ENCODE measurements at regions not wholly inside any gene's neighbourhood (a gene's known extent, or its start where the extent isn't known, plus 50 kb on each side); places are given as distances from the start of the nearest gene placed in this dataset.
A peak's percentile ranks its signal among the peaks of the same experiment; 100 is the strongest.

DNA sequence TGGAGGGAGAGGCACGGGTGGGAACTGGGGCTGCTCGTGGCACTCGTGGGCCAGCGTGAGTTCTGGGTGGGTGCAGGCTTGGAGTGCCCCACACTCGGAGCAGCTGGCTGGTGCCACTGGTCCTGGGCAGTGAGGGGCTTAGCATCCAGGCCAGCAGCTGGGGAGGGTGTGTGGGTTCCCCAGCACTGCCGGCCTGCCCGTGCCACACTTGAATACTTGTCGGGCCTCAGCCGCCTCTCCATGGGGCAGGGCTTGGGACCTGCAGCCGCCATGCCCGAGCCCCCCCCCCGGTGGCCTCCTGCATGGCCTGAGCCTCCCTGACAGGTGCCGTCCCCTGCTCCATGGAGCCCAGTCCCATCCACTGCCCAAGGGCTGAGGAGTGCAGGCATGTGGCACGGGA, 207.2 kb downstream of the CD109 start:
- Histone ChIP-seq H2BK15ac (replicated peaks; ENCODE audit: low read depth) (no peak overlapping the region), H4K5ac (ENCODE audit: low read length) (no peak overlapping the region), H3K36me3 (ENCODE audit: control insufficient read depth, insufficient read depth, low read length) (no peaks in the 10 kb centered on the region), H3K18ac (ENCODE audit: low read length) (no peak overlapping the region), H3K79me2 (ENCODE audit: control insufficient read depth, insufficient read depth, low read length) (no peaks in the 10 kb centered on the region), H3K23ac (ENCODE audit: low read length) (no peak overlapping the region), H3K4ac (ENCODE audit: low read depth, low read length) (no peak overlapping the region), H2BK5ac (ENCODE audit: low read length) (no peak overlapping the region), H4K8ac (ENCODE audit: low read depth, low read length) (no peak overlapping the region), H3K27me3 (ENCODE audit: insufficient read depth, low read length, poor library complexity) (no peaks in the 10 kb centered on the region), H3K4me2 (ENCODE audit: low read length) (no peak overlapping the region), H2AK5ac (ENCODE audit: low read length) (no peak overlapping the region), H3K56ac (ENCODE audit: low read length) (no peak overlapping the region), H3K27ac (ENCODE audit: low read depth, low read length) (no peak overlapping the region), H2BK120ac (ENCODE audit: low read depth, low read length) (no peak overlapping the region), H3K4me3 (ENCODE audit: low read length) (no peak overlapping the region), H3K4me1 (ENCODE audit: control insufficient read depth, low read depth, low read length) (no peaks in the 10 kb centered on the region), H3K9ac (ENCODE audit: low read length) (no peak overlapping the region), H3K79me1 (ENCODE audit: low read length) (no peaks in the 10 kb centered on the region)
- no CpG with 5 or more reads among the region's 14 CpGs for WGBS (ENCODE audit: extremely low coverage, insufficient coverage, low lambda C conversion rate)
- no peak for DNase-seq

DNA sequence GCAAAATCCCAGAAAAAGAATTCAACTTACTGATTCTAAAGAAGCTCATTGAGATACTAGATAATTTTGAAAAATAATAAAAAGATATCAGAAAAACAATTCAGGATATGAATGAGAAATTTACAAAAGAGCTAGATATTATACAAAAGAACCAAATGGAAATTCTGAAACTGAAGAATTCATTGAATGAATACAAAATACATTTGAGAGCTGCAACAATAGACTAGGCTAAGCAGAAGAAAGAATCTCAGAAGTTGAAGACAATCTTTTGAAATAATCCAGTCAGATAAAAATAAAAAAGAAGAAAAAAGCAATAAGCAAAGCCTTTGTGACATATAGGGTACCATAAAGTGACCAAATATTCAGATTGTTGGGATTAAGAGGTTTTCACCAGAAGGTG, 206.0 kb downstream of the CD109 start:
- Histone ChIP-seq H2BK15ac (replicated peaks; ENCODE audit: low read depth) (no peak overlapping the region), H3K4me2 (ENCODE audit: low read length) (no peak overlapping the region), H3K27ac (ENCODE audit: low read depth, low read length) (no peak overlapping the region), H4K5ac (ENCODE audit: low read length) (no peak overlapping the region), H2BK5ac (ENCODE audit: low read length) (no peak overlapping the region), H3K4me1 (ENCODE audit: control insufficient read depth, low read depth, low read length) (no peaks in the 10 kb centered on the region), H3K9ac (ENCODE audit: low read length) (no peak overlapping the region), H3K18ac (ENCODE audit: low read length) (no peak overlapping the region), H3K27me3 (ENCODE audit: insufficient read depth, low read length, poor library complexity) (no peaks in the 10 kb centered on the region), H3K4me3 (ENCODE audit: low read length) (no peak overlapping the region), H4K8ac (ENCODE audit: low read depth, low read length) (no peak overlapping the region), H3K56ac (ENCODE audit: low read length) (no peak overlapping the region), H2BK120ac (ENCODE audit: low read depth, low read length) (no peak overlapping the region), H3K36me3 (ENCODE audit: control insufficient read depth, insufficient read depth, low read length) (no peaks in the 10 kb centered on the region), H3K4ac (ENCODE audit: low read depth, low read length) (no peak overlapping the region), H2AK5ac (ENCODE audit: low read length) (no peak overlapping the region), H3K23ac (ENCODE audit: low read length) (no peak overlapping the region), H3K79me2 (ENCODE audit: control insufficient read depth, insufficient read depth, low read length) (no peaks in the 10 kb centered on the region), H3K79me1 (ENCODE audit: low read length) (no peaks in the 10 kb centered on the region)
- DNase-seq, result no peak

DNA sequence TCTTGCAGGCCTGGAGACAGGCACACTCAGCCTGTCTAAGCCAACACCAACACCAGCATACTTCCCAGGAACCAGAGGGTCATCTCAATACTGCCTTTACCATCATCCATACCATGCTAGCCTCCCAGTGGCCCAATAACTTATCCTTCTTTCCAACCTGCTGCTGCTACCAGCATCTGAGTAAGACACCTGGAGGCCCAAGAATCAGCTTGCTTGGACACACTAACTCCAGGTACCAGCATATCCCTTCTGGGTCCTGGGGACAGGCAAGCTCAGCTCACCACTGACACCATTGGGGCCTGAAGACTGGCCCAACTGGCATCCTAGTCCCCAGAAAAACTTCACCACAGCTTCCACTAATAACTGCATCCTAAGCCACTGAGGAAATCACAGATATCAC, 205.3 kb downstream of the CD109 start:
- Histone ChIP-seq H3K79me2 (ENCODE audit: control insufficient read depth, insufficient read depth, low read length) (no peaks in the 10 kb centered on the region), H2AK5ac (ENCODE audit: low read length) (no peak overlapping the region), H3K4me3 (ENCODE audit: low read length) (no peak overlapping the region), H3K27ac (ENCODE audit: low read depth, low read length) (no peak overlapping the region), H3K27me3 (ENCODE audit: insufficient read depth, low read length, poor library complexity) (no peaks in the 10 kb centered on the region), H3K4me2 (ENCODE audit: low read length) (no peak overlapping the region), H2BK5ac (ENCODE audit: low read length) (no peak overlapping the region), H3K9ac (ENCODE audit: low read length) (no peak overlapping the region), H4K8ac (ENCODE audit: low read depth, low read length) (no peak overlapping the region), H4K5ac (ENCODE audit: low read length) (no peak overlapping the region), H3K36me3 (ENCODE audit: control insufficient read depth, insufficient read depth, low read length) (no peaks in the 10 kb centered on the region), H3K4ac (ENCODE audit: low read depth, low read length) (no peak overlapping the region), H2BK15ac (replicated peaks; ENCODE audit: low read depth) (no peak overlapping the region), H3K79me1 (ENCODE audit: low read length) (no peaks in the 10 kb centered on the region), H2BK120ac (ENCODE audit: low read depth, low read length) (no peak overlapping the region), H3K23ac (ENCODE audit: low read length) (no peak overlapping the region), H3K56ac (ENCODE audit: low read length) (no peak overlapping the region), H3K18ac (ENCODE audit: low read length) (no peak overlapping the region), H3K4me1 (ENCODE audit: control insufficient read depth, low read depth, low read length) (no peaks in the 10 kb centered on the region)
- no peak for DNase-seq

DNA sequence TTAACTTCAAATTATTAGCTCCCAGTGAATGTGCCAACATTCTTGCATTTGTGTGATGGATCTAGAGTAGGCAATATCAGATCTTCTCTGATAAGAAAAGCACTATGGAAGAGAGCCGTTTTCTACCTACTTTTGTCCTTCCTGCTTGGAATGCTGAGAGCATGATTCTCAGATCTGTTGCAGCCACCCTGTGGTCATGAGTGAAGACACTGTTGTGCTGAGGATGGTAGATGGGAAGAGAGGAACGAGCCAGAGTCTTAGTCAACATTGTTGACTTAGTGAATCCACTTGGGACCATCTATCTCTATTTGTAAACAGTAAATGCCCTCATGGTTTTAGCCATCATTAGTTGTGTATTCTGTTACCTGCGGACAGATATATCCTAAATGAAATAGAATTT, 202.6 kb downstream of the CD109 start:
- Histone ChIP-seq H3K18ac (ENCODE audit: low read length) (no peak overlapping the region), H2BK5ac (ENCODE audit: low read length) (no peak overlapping the region), H3K27me3 (ENCODE audit: insufficient read depth, low read length, poor library complexity) (no peaks in the 10 kb centered on the region), H3K36me3 (ENCODE audit: control insufficient read depth, insufficient read depth, low read length) (no peaks in the 10 kb centered on the region), H4K5ac (ENCODE audit: low read length) (no peak overlapping the region), H2AK5ac (ENCODE audit: low read length) (no peak overlapping the region), H3K4me2 (ENCODE audit: low read length) (no peak overlapping the region), H4K8ac (ENCODE audit: low read depth, low read length) (no peak overlapping the region), H3K4me3 (ENCODE audit: low read length) (no peak overlapping the region), H3K79me2 (ENCODE audit: control insufficient read depth, insufficient read depth, low read length) (no peaks in the 10 kb centered on the region), H3K79me1 (ENCODE audit: low read length) (no peaks in the 10 kb centered on the region), H2BK120ac (ENCODE audit: low read depth, low read length) (no peak overlapping the region), H3K9ac (ENCODE audit: low read length) (no peak overlapping the region), H3K56ac (ENCODE audit: low read length) (no peak overlapping the region), H3K4ac (ENCODE audit: low read depth, low read length) (no peak overlapping the region), H3K23ac (ENCODE audit: low read length) (no peak overlapping the region), H3K27ac (ENCODE audit: low read depth, low read length) (no peak overlapping the region), H2BK15ac (replicated peaks; ENCODE audit: low read depth) (no peak overlapping the region), H3K4me1 (ENCODE audit: control insufficient read depth, low read depth, low read length) (no peaks in the 10 kb centered on the region)
- no CpG with 5 or more reads among the region's 3 CpGs for WGBS (ENCODE audit: extremely low coverage, insufficient coverage, low lambda C conversion rate)
- DNase-seq, result peak; percentile 40

DNA sequence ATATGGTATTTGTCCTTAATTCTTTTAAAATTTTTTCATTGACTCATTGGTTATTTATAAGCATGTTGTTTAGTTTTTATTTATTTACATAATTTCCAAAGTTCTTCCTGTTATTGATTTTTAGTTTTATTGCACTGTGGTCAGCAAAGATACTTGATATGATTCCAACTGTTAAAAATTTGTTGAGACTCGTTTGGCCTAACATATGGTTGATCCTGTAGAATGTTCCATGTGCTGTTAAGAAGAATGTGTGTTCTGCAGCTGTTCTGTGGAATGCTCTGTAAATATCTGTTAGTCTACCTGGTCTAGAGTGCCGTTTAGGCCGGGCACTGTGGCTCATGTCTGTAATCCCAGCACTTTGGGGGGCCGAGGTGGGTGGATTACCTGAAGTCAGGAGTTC, 197.7 kb downstream of the CD109 start:
- Histone ChIP-seq H3K4me3 (ENCODE audit: low read length) (no peak overlapping the region), H3K27ac (ENCODE audit: low read depth, low read length) (no peak overlapping the region), H3K36me3 (ENCODE audit: control insufficient read depth, insufficient read depth, low read length) (no peaks in the 10 kb centered on the region), H4K8ac (ENCODE audit: low read depth, low read length) (no peak overlapping the region), H2BK5ac (ENCODE audit: low read length) (no peak overlapping the region), H3K4ac (ENCODE audit: low read depth, low read length) (no peak overlapping the region), H4K5ac (ENCODE audit: low read length) (no peak overlapping the region), H3K79me2 (ENCODE audit: control insufficient read depth, insufficient read depth, low read length) (no peaks in the 10 kb centered on the region), H3K9ac (ENCODE audit: low read length) (no peak overlapping the region), H3K27me3 (ENCODE audit: insufficient read depth, low read length, poor library complexity) (no peaks in the 10 kb centered on the region), H3K18ac (ENCODE audit: low read length) (no peak overlapping the region), H2AK5ac (ENCODE audit: low read length) (no peak overlapping the region), H2BK120ac (ENCODE audit: low read depth, low read length) (no peak overlapping the region), H3K56ac (ENCODE audit: low read length) (no peak overlapping the region), H3K4me1 (ENCODE audit: control insufficient read depth, low read depth, low read length) (no peaks in the 10 kb centered on the region), H3K4me2 (ENCODE audit: low read length) (no peak overlapping the region), H3K79me1 (ENCODE audit: low read length) (no peaks in the 10 kb centered on the region), H3K23ac (ENCODE audit: low read length) (no peak overlapping the region), H2BK15ac (replicated peaks; ENCODE audit: low read depth) (no peak overlapping the region)
- WGBS (ENCODE audit: extremely low coverage, insufficient coverage, low lambda C conversion rate), result no CpG with 5 or more reads among the region's 4 CpGs
- DNase-seq, result no peak

DNA sequence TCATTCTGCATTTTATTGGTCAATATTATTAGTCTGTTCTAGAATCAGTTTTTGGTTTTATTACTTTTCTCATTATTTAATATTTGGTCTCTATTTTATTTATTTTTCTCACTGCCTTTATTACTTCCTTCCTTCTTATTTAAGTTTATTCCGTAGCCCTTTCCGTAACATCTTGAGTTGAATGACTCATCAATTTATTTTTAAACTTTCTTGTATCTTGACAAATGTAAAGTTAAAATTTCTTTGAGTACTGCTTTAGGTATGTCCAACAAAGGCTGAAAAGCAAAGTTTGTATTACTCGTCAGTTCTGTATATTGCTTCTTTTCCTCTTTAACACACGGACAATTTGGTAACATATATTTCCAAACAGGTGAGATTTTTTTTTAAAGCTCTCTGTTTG, 192.0 kb downstream of the CD109 start:
- Histone ChIP-seq H3K23ac (ENCODE audit: low read length) (no peak overlapping the region), H4K8ac (ENCODE audit: low read depth, low read length) (no peak overlapping the region), H2AK5ac (ENCODE audit: low read length) (no peak overlapping the region), H3K79me1 (ENCODE audit: low read length) (no peaks in the 10 kb centered on the region), H3K4me1 (ENCODE audit: control insufficient read depth, low read depth, low read length) (no peaks in the 10 kb centered on the region), H3K4me2 (ENCODE audit: low read length) (no peak overlapping the region), H2BK15ac (replicated peaks; ENCODE audit: low read depth) (no peak overlapping the region), H3K18ac (ENCODE audit: low read length) (no peak overlapping the region), H2BK120ac (ENCODE audit: low read depth, low read length) (no peak overlapping the region), H3K79me2 (ENCODE audit: control insufficient read depth, insufficient read depth, low read length) (no peaks in the 10 kb centered on the region), H3K4me3 (ENCODE audit: low read length) (no peak overlapping the region), H3K27me3 (ENCODE audit: insufficient read depth, low read length, poor library complexity) (no peaks in the 10 kb centered on the region), H2BK5ac (ENCODE audit: low read length) (no peak overlapping the region), H3K9ac (ENCODE audit: low read length) (no peak overlapping the region), H3K4ac (ENCODE audit: low read depth, low read length) (no peak overlapping the region), H3K27ac (ENCODE audit: low read depth, low read length) (no peak overlapping the region), H3K36me3 (ENCODE audit: control insufficient read depth, insufficient read depth, low read length) (no peaks in the 10 kb centered on the region), H4K5ac (ENCODE audit: low read length) (no peak overlapping the region), H3K56ac (ENCODE audit: low read length) (no peak overlapping the region)
- DNase-seq, result no peak
- WGBS (ENCODE audit: extremely low coverage, insufficient coverage, low lambda C conversion rate), result no CpG with 5 or more reads among the region's 4 CpGs
